ENCODE measurements at regions not wholly inside any gene's neighbourhood (a gene's known extent, or its start where the extent isn't known, plus 50 kb on each side); places are given as distances from the start of the nearest gene placed in this dataset.

GRCh38 chr16:54508351-54508750, 221.8 kb upstream of the IRX3 start:
- H3K9me3 ChIP-seq (ENCODE audit: control insufficient read depth in 2 of 2, low read length in 2 of 2) = no peaks in the 10 kb centered on the region
- H3K27me3 ChIP-seq (ENCODE audit: control insufficient read depth, insufficient read depth, low read length) = no peaks in the 10 kb centered on the region
- DNase-seq (no peak), ATAC-seq (ENCODE audit: low read depth in 2 of 2) (no peak)
- Mint-ChIP-seq H3K27me3 (peaks cover 7% of the 10 kb centered on the region), H3K27ac (no peak overlapping the region), H3K4me3 (no peak overlapping the region), H3K9me3 (peaks cover 0 to 4% (median 0%) of the 10 kb centered on the region in 7 donors), H3K4me1 (peaks cover 0 to 2% (median 0%) of the 10 kb centered on the region in 4 donors), H3K36me3 (no peaks in the 10 kb centered on the region)
- no peak overlapping the region for H3K4me3 ChIP-seq (ENCODE audit: low read depth, low read length)
- no peaks in the 10 kb centered on the region for H3K36me3 ChIP-seq (ENCODE audit: control insufficient read depth, insufficient read depth, low read length)
- H3K27ac ChIP-seq (ENCODE audit: insufficient read depth, low read length, poor library complexity, severe bottlenecking) = no peak overlapping the region
- H3K4me1 ChIP-seq (ENCODE audit: control insufficient read depth, insufficient read depth, low read length, poor library complexity, severe bottlenecking) = no peaks in the 10 kb centered on the region

GRCh38 chr16:54506741-54507500, 220.3 kb upstream of the IRX3 start:
- Mint-ChIP-seq H3K9me3 (peaks cover 0 to 4% (median 0%) of the 10 kb centered on the region in 7 donors), H3K4me1 (peaks cover 0 to 2% (median 0%) of the 10 kb centered on the region in 4 donors), H3K27me3 (peaks cover 7% of the 10 kb centered on the region), H3K36me3 (no peaks in the 10 kb centered on the region), H3K4me3 (no peak overlapping the region), H3K27ac (no peak overlapping the region)
- H3K27me3 ChIP-seq (ENCODE audit: control insufficient read depth, insufficient read depth, low read length) = no peaks in the 10 kb centered on the region
- no peak overlapping the region for H3K27ac ChIP-seq (ENCODE audit: insufficient read depth, low read length, poor library complexity, severe bottlenecking)
- no peaks in the 10 kb centered on the region for H3K4me1 ChIP-seq (ENCODE audit: control insufficient read depth, insufficient read depth, low read length, poor library complexity, severe bottlenecking)
- no peaks in the 10 kb centered on the region for H3K36me3 ChIP-seq (ENCODE audit: control insufficient read depth, insufficient read depth, low read length)
- DNase-seq = no peak
- no peaks in the 10 kb centered on the region for H3K9me3 ChIP-seq (ENCODE audit: control insufficient read depth in 2 of 2, low read length in 2 of 2)
- no peak for ATAC-seq (ENCODE audit: low read depth in 2 of 2)
- H3K4me3 ChIP-seq (ENCODE audit: low read depth, low read length) = no peak overlapping the region

GRCh38 chr16:54506214-54506580, 219.6 kb upstream of the IRX3 start:
- H3K4me3 ChIP-seq (ENCODE audit: low read depth, low read length) = no peak overlapping the region
- no peak overlapping the region for H3K27ac Mint-ChIP-seq
- H3K4me3 Mint-ChIP-seq = no peak overlapping the region

GRCh38 chr16:54505549-54506213, 219.1 kb upstream of the IRX3 start:
- Mint-ChIP-seq H3K9me3 (peaks cover 0 to 9% (median 0%) of the 10 kb centered on the region in 7 donors), H3K4me1 (peaks cover 0 to 2% (median 0%) of the 10 kb centered on the region in 4 donors), H3K36me3 (no peaks in the 10 kb centered on the region), H3K4me3 (no peak overlapping the region), H3K27ac (no peak overlapping the region), H3K27me3 (peaks cover 7% of the 10 kb centered on the region)
- no peaks in the 10 kb centered on the region for H3K4me1 ChIP-seq (ENCODE audit: control insufficient read depth, insufficient read depth, low read length, poor library complexity, severe bottlenecking)
- no peak overlapping the region for H3K27ac ChIP-seq (ENCODE audit: insufficient read depth, low read length, poor library complexity, severe bottlenecking)
- H3K4me3 ChIP-seq (ENCODE audit: low read depth, low read length) = no peak overlapping the region
- H3K36me3 ChIP-seq (ENCODE audit: control insufficient read depth, insufficient read depth, low read length) = no peaks in the 10 kb centered on the region
- DNase-seq (no peak), ATAC-seq (ENCODE audit: low read depth in 2 of 2) (no peak)
- no peaks in the 10 kb centered on the region for H3K27me3 ChIP-seq (ENCODE audit: control insufficient read depth, insufficient read depth, low read length)
- no peaks in the 10 kb centered on the region for H3K9me3 ChIP-seq (ENCODE audit: control insufficient read depth in 2 of 2, low read length in 2 of 2)

More at GRCh38 chr16:54506214-54506580, 219.6 kb upstream of the IRX3 start:
- DNase-seq (no peak), ATAC-seq (ENCODE audit: low read depth in 2 of 2) (no peak)
- Mint-ChIP-seq H3K27me3 (peaks cover 7% of the 10 kb centered on the region), H3K4me1 (peaks cover 0 to 2% (median 0%) of the 10 kb centered on the region in 4 donors), H3K9me3 (peaks cover 0 to 7% (median 0%) of the 10 kb centered on the region in 7 donors), H3K36me3 (no peaks in the 10 kb centered on the region)
- no peaks in the 10 kb centered on the region for H3K36me3 ChIP-seq (ENCODE audit: control insufficient read depth, insufficient read depth, low read length)
- no peaks in the 10 kb centered on the region for H3K4me1 ChIP-seq (ENCODE audit: control insufficient read depth, insufficient read depth, low read length, poor library complexity, severe bottlenecking)
- H3K27ac ChIP-seq (ENCODE audit: insufficient read depth, low read length, poor library complexity, severe bottlenecking) = no peak overlapping the region
- H3K27me3 ChIP-seq (ENCODE audit: control insufficient read depth, insufficient read depth, low read length) = no peaks in the 10 kb centered on the region
- no peaks in the 10 kb centered on the region for H3K9me3 ChIP-seq (ENCODE audit: control insufficient read depth in 2 of 2, low read length in 2 of 2)

GRCh38 chr16:54504372-54504771, 217.8 kb upstream of the IRX3 start:
- DNase-seq (no peak), ATAC-seq (ENCODE audit: low read depth in 2 of 2) (no peak)
- peaks cover 0 to 2% (median 0%) of the 10 kb centered on the region in 4 donors for H3K4me1 Mint-ChIP-seq
- peaks cover 7% of the 10 kb centered on the region for H3K27me3 Mint-ChIP-seq
- no peak overlapping the region for H3K4me3 ChIP-seq (ENCODE audit: low read depth, low read length)
- no peaks in the 10 kb centered on the region for H3K9me3 ChIP-seq (ENCODE audit: control insufficient read depth in 2 of 2, low read length in 2 of 2)
- no peaks in the 10 kb centered on the region for H3K36me3 ChIP-seq (ENCODE audit: control insufficient read depth, insufficient read depth, low read length)
- H3K36me3 Mint-ChIP-seq = no peaks in the 10 kb centered on the region
- H3K4me1 ChIP-seq (ENCODE audit: control insufficient read depth, insufficient read depth, low read length, poor library complexity, severe bottlenecking) = no peaks in the 10 kb centered on the region
- no peak overlapping the region for H3K27ac Mint-ChIP-seq
- H3K4me3 Mint-ChIP-seq = no peak overlapping the region
- no peak overlapping the region for H3K27ac ChIP-seq (ENCODE audit: insufficient read depth, low read length, poor library complexity, severe bottlenecking)
- no peaks in the 10 kb centered on the region for H3K27me3 ChIP-seq (ENCODE audit: control insufficient read depth, insufficient read depth, low read length)
- H3K9me3 Mint-ChIP-seq = peaks cover 0 to 9% (median 0%) of the 10 kb centered on the region in 7 donors

- peaks cover 0 to 2% (median 0%) of the 10 kb centered on the region in 4 donors for H3K4me1 Mint-ChIP-seq
- no peak overlapping the region for H3K27ac Mint-ChIP-seq
- Histone ChIP-seq H3K27ac (ENCODE audit: insufficient read depth, low read length, poor library complexity, severe bottlenecking) (no peak overlapping the region), H3K36me3 (ENCODE audit: control insufficient read depth, insufficient read depth, low read length) (no peaks in the 10 kb centered on the region), H3K4me3 (ENCODE audit: low read depth, low read length) (no peak overlapping the region), H3K9me3 (ENCODE audit: control insufficient read depth in 2 of 2, low read length in 2 of 2) (no peaks in the 10 kb centered on the region), H3K4me1 (ENCODE audit: control insufficient read depth, insufficient read depth, low read length, poor library complexity, severe bottlenecking) (no peaks in the 10 kb centered on the region), H3K27me3 (ENCODE audit: control insufficient read depth, insufficient read depth, low read length) (no peaks in the 10 kb centered on the region)
- no peaks in the 10 kb centered on the region for H3K36me3 Mint-ChIP-seq
- peaks cover 9% of the 10 kb centered on the region for H3K27me3 Mint-ChIP-seq
- ATAC-seq (ENCODE audit: low read depth in 2 of 2) (no peak), DNase-seq (no peak)
- H3K4me3 Mint-ChIP-seq = no peak overlapping the region
- peaks cover 0 to 9% (median 0%) of the 10 kb centered on the region in 7 donors for H3K9me3 Mint-ChIP-seq
These were observed 217.3 kb upstream of the IRX3 start for GRCh38 chr16:54503856-54504219.

- no peaks in the 10 kb centered on the region for H3K36me3 ChIP-seq (ENCODE audit: control insufficient read depth, insufficient read depth, low read length)
- H3K4me1 ChIP-seq (ENCODE audit: control insufficient read depth, insufficient read depth, low read length, poor library complexity, severe bottlenecking) = no peaks in the 10 kb centered on the region
- Mint-ChIP-seq H3K4me3 (no peak overlapping the region), H3K4me1 (peaks cover 0 to 2% (median 0%) of the 10 kb centered on the region in 4 donors), H3K27me3 (peaks cover 12% of the 10 kb centered on the region), H3K27ac (peak overlapping the region in 1 of 3 donors; percentile 27), H3K9me3 (peaks cover 0 to 9% (median under 1%) of the 10 kb centered on the region in 7 donors), H3K36me3 (no peaks in the 10 kb centered on the region)
- H3K4me3 ChIP-seq (ENCODE audit: low read depth, low read length) = no peak overlapping the region
- no peaks in the 10 kb centered on the region for H3K9me3 ChIP-seq (ENCODE audit: control insufficient read depth in 2 of 2, low read length in 2 of 2)
- no peaks in the 10 kb centered on the region for H3K27me3 ChIP-seq (ENCODE audit: control insufficient read depth, insufficient read depth, low read length)
- H3K27ac ChIP-seq (ENCODE audit: insufficient read depth, low read length, poor library complexity, severe bottlenecking) = no peak overlapping the region
- no peak for ATAC-seq (ENCODE audit: low read depth in 2 of 2)
- DNase-seq = no peak
These were observed 216.6 kb upstream of the IRX3 start for GRCh38 chr16:54503011-54503855.

All from CD4-positive, CD25-positive, alpha-beta regulatory T cell (primary cell).